ENCODE measurements at regions not wholly inside any gene's neighbourhood (a gene's known extent, or its start where the extent isn't known, plus 50 kb on each side); places are given as distances from the start of the nearest gene placed in this dataset.

DNA sequence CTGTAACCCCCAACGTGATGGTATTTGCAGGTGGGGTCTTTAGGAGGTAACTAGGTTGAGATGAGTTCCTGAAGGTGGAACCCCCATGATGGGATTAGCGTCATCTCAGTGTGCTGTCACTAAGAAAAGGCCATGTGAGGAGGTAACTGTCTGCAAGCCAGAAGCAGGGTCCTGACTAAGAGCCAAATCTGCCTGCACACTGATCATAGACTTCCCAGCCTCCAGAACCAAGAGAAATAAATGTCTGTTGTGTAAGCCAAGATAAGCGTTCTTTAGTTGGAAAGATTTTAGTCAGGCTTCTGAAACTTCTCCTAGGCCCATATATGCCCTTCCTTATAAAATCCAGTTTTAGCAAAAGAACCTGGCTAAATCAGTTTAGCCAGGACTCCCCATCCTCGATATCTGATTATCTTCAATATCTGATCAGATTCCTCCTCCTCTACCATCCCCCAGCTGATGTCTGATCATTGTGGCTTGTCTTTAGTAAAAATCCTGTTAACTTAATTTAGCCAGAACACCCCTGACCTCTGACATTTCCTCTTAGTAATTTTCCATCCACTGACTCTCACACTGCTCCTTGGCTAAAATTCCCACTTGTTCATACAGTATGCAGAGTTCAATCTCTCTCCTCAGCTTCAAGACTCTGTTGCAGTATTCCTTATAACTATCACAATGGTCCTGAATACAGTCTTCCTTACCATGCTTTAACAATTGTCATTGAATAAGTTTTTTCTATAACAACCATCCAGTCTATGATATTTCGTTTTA is 835.4 kb upstream of the PHF14 start:
- TF ChIP-seq, protein P1, sequence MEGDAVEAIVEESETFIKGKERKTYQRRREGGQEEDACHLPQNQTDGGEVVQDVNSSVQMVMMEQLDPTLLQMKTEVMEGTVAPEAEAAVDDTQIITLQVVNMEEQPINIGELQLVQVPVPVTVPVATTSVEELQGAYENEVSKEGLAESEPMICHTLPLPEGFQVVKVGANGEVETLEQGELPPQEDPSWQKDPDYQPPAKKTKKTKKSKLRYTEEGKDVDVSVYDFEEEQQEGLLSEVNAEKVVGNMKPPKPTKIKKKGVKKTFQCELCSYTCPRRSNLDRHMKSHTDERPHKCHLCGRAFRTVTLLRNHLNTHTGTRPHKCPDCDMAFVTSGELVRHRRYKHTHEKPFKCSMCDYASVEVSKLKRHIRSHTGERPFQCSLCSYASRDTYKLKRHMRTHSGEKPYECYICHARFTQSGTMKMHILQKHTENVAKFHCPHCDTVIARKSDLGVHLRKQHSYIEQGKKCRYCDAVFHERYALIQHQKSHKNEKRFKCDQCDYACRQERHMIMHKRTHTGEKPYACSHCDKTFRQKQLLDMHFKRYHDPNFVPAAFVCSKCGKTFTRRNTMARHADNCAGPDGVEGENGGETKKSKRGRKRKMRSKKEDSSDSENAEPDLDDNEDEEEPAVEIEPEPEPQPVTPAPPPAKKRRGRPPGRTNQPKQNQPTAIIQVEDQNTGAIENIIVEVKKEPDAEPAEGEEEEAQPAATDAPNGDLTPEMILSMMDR (IDR thresholded peaks at IDR 0.05 in 2 of 3, conservative IDR thresholded peaks at IDR 0.05 in 1 of 3; ENCODE audit: borderline replicate concordance in 1 of 3, insufficient read depth in 1 of 3, low read depth in 2 of 3, low read length in 2 of 3): no peak
- no peak for TF ChIP-seq SRF (IDR thresholded peaks at IDR 0.05; ENCODE audit: low read depth)
- TF ChIP-seq JUND (IDR thresholded peaks at IDR 0.05): no peak
- TF ChIP-seq, protein P2, sequence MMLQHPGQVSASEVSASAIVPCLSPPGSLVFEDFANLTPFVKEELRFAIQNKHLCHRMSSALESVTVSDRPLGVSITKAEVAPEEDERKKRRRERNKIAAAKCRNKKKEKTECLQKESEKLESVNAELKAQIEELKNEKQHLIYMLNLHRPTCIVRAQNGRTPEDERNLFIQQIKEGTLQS (IDR thresholded peaks at IDR 0.05): no peak
- TF ChIP-seq POLR2A (IDR thresholded peaks at IDR 0.05; ENCODE audit: borderline replicate concordance, extremely low read depth, insufficient read depth, insufficient read length): no peak
- TF ChIP-seq ZNF274 (IDR thresholded peaks at IDR 0.05; ENCODE audit: low read depth, low read length): no peak
- TF ChIP-seq EZH2 (IDR thresholded peaks at IDR 0.05): no peak
- TF ChIP-seq POLR2AphosphoS5 (IDR thresholded peaks at IDR 0.05; ENCODE audit: low read depth, low read length): no peak
- no peak for TF ChIP-seq FOSL1 (IDR thresholded peaks at IDR 0.05; ENCODE audit: low read depth)
- no peak for TF ChIP-seq SIN3A (IDR thresholded peaks at IDR 0.05; ENCODE audit: low read depth)
- no peak for TF ChIP-seq EZH2phosphoT487 (IDR thresholded peaks at IDR 0.05; ENCODE audit: borderline replicate concordance)
- TF ChIP-seq CBX3 (IDR thresholded peaks at IDR 0.05; ENCODE audit: low read depth): no peak
